H1 (cell line): ENCODE measurements at regions not wholly inside any gene's neighbourhood (a gene's known extent, or its start where the extent isn't known, plus 50 kb on each side); places are given as distances from the start of the nearest gene placed in this dataset.

Experiments
- CTCF ChIA-PET: fragments of 300-600 bp; sonication (Branson Sonifier 250); formaldehyde crosslinking; loops from one replicate; lab custom pipeline; 2021; ENCODE audit not compliant: partially characterized antibody; lab: Charles Lee
- POLR2A ChIA-PET: fragments of 300-600 bp; sonication (Branson Sonifier 250); formaldehyde crosslinking; loops from one replicate; lab custom pipeline; 2021; ENCODE audit warnings: inconsistent platforms; ENCODE audit not compliant: partially characterized antibody; lab: Charles Lee
- DNase-seq, 2 experiments: peaks; one replicate each; pipeline versions ENCODE4 v3.0.0 to v3.0.0-alpha.2; 2010 to 2022; ENCODE audit warnings: low spot score in 2 of 2, low read depth in 1 of 2, mixed read lengths in 1 of 2
- FAIRE-seq: peaks from 2 replicates; lab custom pipeline; 2011; peaks lifted over from hg19 to GRCh38; lab: Jason Lieb, UNC
- H2AFZ ChIP-seq: 2 replicates; pipeline ENCODE4 v1.8.1; 2012; ENCODE audit warnings: low read length, inconsistent platforms
- H2AK5ac ChIP-seq: 2 replicates; pipeline ENCODE4 v1.6.1; 2013; ENCODE audit warnings: low read depth, low read length
- H2BK120ac ChIP-seq: replicated peaks from 2 replicates; pipeline ENCODE3; 2013; ENCODE audit warnings: low read depth, low read length, inconsistent platforms
- H2BK12ac ChIP-seq: 2 replicates; pipeline ENCODE4 v1.6.1; 2013; ENCODE audit warnings: low read depth, low read length
- H2BK15ac ChIP-seq: 2 replicates; pipeline ENCODE4 v1.6.1; 2013; ENCODE audit warnings: low read length
- H2BK20ac ChIP-seq: 2 replicates; pipeline ENCODE4 v1.6.1; 2013; ENCODE audit warnings: low read length
- H2BK5ac ChIP-seq: 2 replicates; pipeline ENCODE4 v1.6.1; 2013; ENCODE audit warnings: low read depth, low read length
- H3K14ac ChIP-seq: 2 replicates; pipeline ENCODE4 v1.6.1; 2013; ENCODE audit warnings: inconsistent platforms; ENCODE audit not compliant: insufficient read length
- H3K18ac ChIP-seq: 2 replicates; pipeline ENCODE4 v1.6.1; 2013; ENCODE audit warnings: low read length; ENCODE audit errors: extremely low read depth
- H3K23ac ChIP-seq: 2 replicates; pipeline ENCODE4 v1.6.1; 2013; ENCODE audit warnings: inconsistent platforms; ENCODE audit not compliant: insufficient read length
- H3K23me2 ChIP-seq: 2 replicates; pipeline ENCODE4 v1.6.1; 2013; ENCODE audit warnings: low read depth, low read length
- H3K27ac ChIP-seq: 2 replicates; pipeline ENCODE4 v1.6.1; 2011; ENCODE audit warnings: low read depth, low read length, inconsistent platforms
- H3K27me3 ChIP-seq, 4 experiments: replicated peaks in 1 of 4; 1 replicate in 1 of 4; 2 replicates in 3 of 4; pipeline versions ENCODE4 v1.6.1 to v1.8.1; 2011 to 2013; ENCODE audit warnings: low read length in 3 of 4, mild to moderate bottlenecking in 3 of 4, inconsistent platforms in 2 of 4, mixed read lengths in 2 of 4, moderate library complexity in 1 of 4; ENCODE audit not compliant: control insufficient read depth in 3 of 4, insufficient read depth in 3 of 4; ENCODE audit errors: extremely low read depth in 1 of 4
- H3K36me3 ChIP-seq, 4 experiments: 2 replicates each; pipeline versions ENCODE4 v1.6.1 to v1.8.1; 2011 to 2013; ENCODE audit warnings: mild to moderate bottlenecking in 4 of 4, low read length in 3 of 4, moderate library complexity in 2 of 4, control low read depth in 1 of 4, inconsistent platforms in 1 of 4; ENCODE audit not compliant: insufficient read depth in 4 of 4, control insufficient read depth in 2 of 4
- H3K4ac ChIP-seq: replicated peaks from 2 replicates; pipeline ENCODE3; 2013; ENCODE audit warnings: low read length, low read depth, mixed read lengths, inconsistent platforms; ENCODE audit not compliant: insufficient read length
- H3K4me1 ChIP-seq, 4 experiments: replicated peaks in 1 of 4; 1 replicate in 1 of 4; 2 replicates in 3 of 4; pipeline versions ENCODE4 v1.6.1 to v1.8.1; 2011 to 2013; ENCODE audit warnings: low read length in 3 of 4, inconsistent platforms in 2 of 4, mixed read lengths in 1 of 4; ENCODE audit not compliant: insufficient read depth in 4 of 4, control insufficient read depth in 3 of 4
- H3K4me2 ChIP-seq, 2 experiments: 2 replicates each; pipeline versions ENCODE4 v1.6.1 to v1.8.1; 2011 to 2013; ENCODE audit warnings: low read depth in 2 of 2, low read length in 2 of 2, control low read depth in 1 of 2, inconsistent platforms in 1 of 2, mild to moderate bottlenecking in 1 of 2; ENCODE audit not compliant: insufficient read depth in 1 of 2
- H3K4me3 ChIP-seq, 4 experiments: fragments of 200-600, 300-600 bp in 1 of 4; sonication (generic), shearing (Covaris generic), sonication (Bioruptor Twin) in 1 of 4; 2 replicates each; pipeline versions ENCODE4 v1.5.1 to v1.8.1; 2011 to 2016; ENCODE audit warnings: low read length in 4 of 4, low read depth in 3 of 4, control low read depth in 2 of 4, inconsistent platforms in 2 of 4, mild to moderate bottlenecking in 2 of 4, mixed read lengths in 1 of 4, moderate library complexity in 1 of 4; ENCODE audit not compliant: insufficient read depth in 2 of 4; ENCODE audit errors: extremely low read depth in 1 of 4
- H3K56ac ChIP-seq: replicated peaks from 2 replicates; pipeline ENCODE3; 2013; ENCODE audit warnings: low read depth, mild to moderate bottlenecking, mixed read lengths, low read length, inconsistent platforms; ENCODE audit not compliant: insufficient read length
- H3K79me1 ChIP-seq: 2 replicates; pipeline ENCODE4 v1.6.1; 2013; ENCODE audit warnings: low read depth, low read length, control low read depth
- H3K79me2 ChIP-seq, 2 experiments: 2 replicates each; pipeline versions ENCODE4 v1.6.1 to v1.8.1; 2012 to 2013; ENCODE audit warnings: low read length in 2 of 2, mild to moderate bottlenecking in 2 of 2, inconsistent platforms in 1 of 2; ENCODE audit not compliant: insufficient read depth in 2 of 2, control insufficient read depth in 1 of 2
- H3K9ac ChIP-seq, 4 experiments: replicated peaks in 1 of 4; 1 replicate in 1 of 4; 2 replicates in 3 of 4; pipeline versions ENCODE4 v1.6.1 to v1.8.1; 2011 to 2013; ENCODE audit warnings: low read depth in 3 of 4, low read length in 3 of 4, control low read depth in 2 of 4, mild to moderate bottlenecking in 2 of 4, moderate library complexity in 2 of 4, inconsistent platforms in 1 of 4; ENCODE audit errors: extremely low read depth in 1 of 4
- H3K9me3 ChIP-seq, 2 experiments: 2 replicates each; pipeline versions ENCODE4 v1.6.1 to v1.8.1; 2012 to 2013; ENCODE audit warnings: mild to moderate bottlenecking in 2 of 2, moderate library complexity in 2 of 2, control low read depth in 1 of 2, inconsistent platforms in 1 of 2, low read depth in 1 of 2, low read length in 1 of 2, mixed read lengths in 1 of 2; ENCODE audit not compliant: insufficient read depth in 2 of 2
- H4K20me1 ChIP-seq, 2 experiments: replicated peaks in 1 of 2; 2 replicates each; pipeline versions ENCODE3 to v1.8.1; 2011 to 2013; ENCODE audit warnings: inconsistent platforms in 2 of 2, low read length in 2 of 2, mild to moderate bottlenecking in 1 of 2; ENCODE audit not compliant: insufficient read depth in 2 of 2, control insufficient read depth in 1 of 2
- H4K5ac ChIP-seq: 2 replicates; pipeline ENCODE4 v1.6.1; 2013; ENCODE audit warnings: low read length, low read depth, mixed read lengths, inconsistent platforms; ENCODE audit not compliant: insufficient read length
- H4K8ac ChIP-seq: 2 replicates; pipeline ENCODE4 v1.8.0; 2013; ENCODE audit warnings: mild to moderate bottlenecking, moderate library complexity, low read length, inconsistent platforms; ENCODE audit not compliant: insufficient read depth; ENCODE audit errors: extremely low read depth
- H4K91ac ChIP-seq: replicated peaks from 2 replicates; pipeline ENCODE3; 2013; ENCODE audit warnings: low read length, mixed read lengths, inconsistent platforms; ENCODE audit not compliant: insufficient read length
- CBX8 ChIP-seq: fragments of 300-800, 300-1000 bp; sonication (generic); IDR thresholded peaks from 2 replicates; pipeline ENCODE4 v1.7.1; 2016; ENCODE audit warnings: low read depth, low read length, borderline replicate concordance
- CHD2 ChIP-seq: IDR thresholded peaks from 2 replicates; pipeline ENCODE4 v1.6.1; 2012; ENCODE audit warnings: low read length, improper control_type of control experiment
- CREB1 ChIP-seq: IDR thresholded peaks from 2 replicates; pipeline ENCODE4 v1.6.1; 2012; ENCODE audit warnings: inconsistent platforms
- JUN ChIP-seq: IDR thresholded peaks from 2 replicates; pipeline ENCODE4 v1.6.1; 2011; ENCODE audit warnings: low read depth, mild to moderate bottlenecking, improper control_type of control experiment, low read length
- JUND ChIP-seq: IDR thresholded peaks from 2 replicates; pipeline ENCODE4 v1.6.1; 2011; ENCODE audit warnings: mild to moderate bottlenecking, improper control_type of control experiment, low read length
- RFX5 ChIP-seq: IDR thresholded peaks from 2 replicates; pipeline ENCODE4 v1.6.1; 2011; ENCODE audit warnings: low read depth, low read length, improper control_type of control experiment, borderline replicate concordance
- RNF2 ChIP-seq: fragments of 200-900, 300-1000 bp; sonication (generic); IDR thresholded peaks from 2 replicates; pipeline ENCODE4 v1.7.1; 2016; ENCODE audit warnings: borderline replicate concordance, low read depth, mild to moderate bottlenecking, antibody characterized with exemption, low read length; ENCODE audit not compliant: poor library complexity, severe bottlenecking; ENCODE audit errors: missing control alignments
- SIN3A ChIP-seq, 2 experiments: IDR thresholded peaks in 1 of 2; conservative IDR thresholded peaks in 1 of 2; 2 replicates each; pipeline ENCODE4 v1.6.1; 2011 to 2012; ENCODE audit warnings: low read length in 2 of 2, improper control_type of control experiment in 1 of 2, low read depth in 1 of 2, mild to moderate bottlenecking in 1 of 2
- SIX5 ChIP-seq: IDR thresholded peaks from 2 replicates; pipeline ENCODE4 v1.6.1; 2011; ENCODE audit warnings: mild to moderate bottlenecking, low read depth, low read length
- SP2 ChIP-seq: IDR thresholded peaks from 2 replicates; pipeline ENCODE4 v1.6.1; 2012; ENCODE audit warnings: mild to moderate bottlenecking, low read length, inconsistent platforms
- TAF1 ChIP-seq: IDR thresholded peaks from 2 replicates; pipeline ENCODE4 v1.6.1; 2011; ENCODE audit warnings: mild to moderate bottlenecking, low read depth, low read length
- YY1 ChIP-seq: IDR thresholded peaks from 2 replicates; pipeline ENCODE4 v1.6.1; 2011; ENCODE audit warnings: low read depth, mild to moderate bottlenecking, low read length
- WGBS, 2 experiments: shearing (Covaris generic) in 1 of 2; methylation state at CpG; one replicate each; pipeline versions ENCODE4 v1.1.6 to v1.1.7; 2013 to 2015; ENCODE audit warnings: low lambda C conversion rate in 2 of 2, mixed read lengths in 2 of 2, inconsistent platforms in 1 of 2, low coverage in 1 of 2, missing lambda C conversion rate in 1 of 2; ENCODE audit not compliant: insufficient replicate concordance in 2 of 2, insufficient coverage in 1 of 2, insufficient read length in 1 of 2; ENCODE audit errors: extremely low coverage in 1 of 2, missing lambda C conversion rate in 1 of 2; 5-methylcytosine and 5-hydroxymethylcytosine counted together
- TF ChIP-seq, protein P1 (sequence below): IDR thresholded peaks from 2 replicates; pipeline ENCODE4 v1.6.1; 2011; ENCODE audit warnings: low read depth, mild to moderate bottlenecking, low read length; ENCODE audit not compliant: insufficient read depth
- TF ChIP-seq, protein P2 (sequence below): IDR thresholded peaks from 2 replicates; pipeline ENCODE4 v1.6.1; 2012; ENCODE audit warnings: inconsistent platforms

DNA sequence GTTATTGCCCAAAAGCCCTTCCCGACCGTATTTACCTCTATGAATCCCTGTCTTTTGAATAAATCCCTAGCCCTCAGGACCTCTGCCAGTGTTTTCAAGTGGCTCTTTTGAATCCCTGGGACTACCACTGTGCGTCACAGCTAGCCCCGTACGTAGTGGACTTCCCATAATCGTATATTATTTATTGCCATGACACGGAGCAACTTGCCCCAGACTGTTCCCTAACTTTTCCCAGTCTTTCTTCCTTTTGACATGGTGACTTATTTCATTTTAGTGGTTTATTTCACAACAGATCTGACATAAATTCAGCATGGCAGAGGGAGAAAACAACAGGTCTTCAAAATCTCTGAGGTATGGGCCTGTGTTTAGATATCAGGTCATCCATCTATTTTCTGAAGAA, 318.6 kb upstream of the KLF6 start:
- no peaks in the 10 kb centered on the region for H3K79me1 ChIP-seq
- no peak overlapping the region for H3K23ac ChIP-seq
- no peaks in the 10 kb centered on the region for H3K4me1 ChIP-seq
- no peak overlapping the region for H4K5ac ChIP-seq
- POLR2A ChIA-PET = no interaction called here
- H3K27ac ChIP-seq = no peak overlapping the region
- no peak overlapping the region for H4K91ac ChIP-seq
- no peak for FAIRE-seq
- H3K36me3 ChIP-seq = no peaks in the 10 kb centered on the region
- H2AFZ ChIP-seq = no peak overlapping the region
- no peaks in the 10 kb centered on the region for H3K27me3 ChIP-seq
- no peak overlapping the region for H3K4ac ChIP-seq
- no peak overlapping the region for H3K4me3 ChIP-seq
- no peak overlapping the region for H2BK120ac ChIP-seq
- H3K18ac ChIP-seq = no peak overlapping the region
- H2BK20ac ChIP-seq = no peak overlapping the region
- H3K23me2 ChIP-seq = no peaks in the 10 kb centered on the region
- H4K20me1 ChIP-seq = no peaks in the 10 kb centered on the region
- no peak overlapping the region for H2BK12ac ChIP-seq
- H3K4me2 ChIP-seq = no peak overlapping the region
- peaks cover 5 to 6% of the 10 kb centered on the region in 2 experiments; a peak in 2 of 4 replicates for H3K9me3 ChIP-seq
- H3K79me2 ChIP-seq = no peaks in the 10 kb centered on the region
- no peak overlapping the region for H2BK15ac ChIP-seq
- H4K8ac ChIP-seq = no peak overlapping the region
- H3K14ac ChIP-seq = no peak overlapping the region
- no peak overlapping the region for H3K56ac ChIP-seq
- CTCF ChIA-PET = no interaction called here
- no peak for DNase-seq
- WGBS, 2 experiments = 80% methylated on average over 7 of the region's 7 CpGs; no CpG with 5 or more reads in 1 of the 2 experiments
- no peak overlapping the region for H2AK5ac ChIP-seq
- H2BK5ac ChIP-seq = no peak overlapping the region
- no peak overlapping the region for H3K9ac ChIP-seq
- no peak for TF ChIP-seq CBX8
- TF ChIP-seq YY1 = no peak
- TF ChIP-seq SIX5 = no peak
- TF ChIP-seq SP2 = no peak
- TF ChIP-seq, protein P1, sequence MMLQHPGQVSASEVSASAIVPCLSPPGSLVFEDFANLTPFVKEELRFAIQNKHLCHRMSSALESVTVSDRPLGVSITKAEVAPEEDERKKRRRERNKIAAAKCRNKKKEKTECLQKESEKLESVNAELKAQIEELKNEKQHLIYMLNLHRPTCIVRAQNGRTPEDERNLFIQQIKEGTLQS = no peak
- TF ChIP-seq CREB1 = no peak
- no peak for TF ChIP-seq RNF2
- TF ChIP-seq TAF1 = no peak
- TF ChIP-seq CHD2 = no peak
- TF ChIP-seq JUND = no peak
- TF ChIP-seq SIN3A (conservative IDR thresholded peaks at IDR 0.05 in 1 of 2, IDR thresholded peaks at IDR 0.05 in 1 of 2; ENCODE audit: low read depth in 1 of 2, low read length in 2 of 2) = no peak
- no peak for TF ChIP-seq RFX5
- no peak for TF ChIP-seq JUN
- TF ChIP-seq, protein P2, sequence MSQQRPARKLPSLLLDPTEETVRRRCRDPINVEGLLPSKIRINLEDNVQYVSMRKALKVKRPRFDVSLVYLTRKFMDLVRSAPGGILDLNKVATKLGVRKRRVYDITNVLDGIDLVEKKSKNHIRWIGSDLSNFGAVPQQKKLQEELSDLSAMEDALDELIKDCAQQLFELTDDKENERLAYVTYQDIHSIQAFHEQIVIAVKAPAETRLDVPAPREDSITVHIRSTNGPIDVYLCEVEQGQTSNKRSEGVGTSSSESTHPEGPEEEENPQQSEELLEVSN = no peak
